ENCODE measurements at regions not wholly inside any gene's neighbourhood (a gene's known extent, or its start where the extent isn't known, plus 50 kb on each side); places are given as distances from the start of the nearest gene placed in this dataset.

GRCh38 chr15:70254311-70254869, 156.7 kb upstream of the TLE3 start:
- Histone ChIP-seq H3K36me3 (ENCODE audit: control insufficient read depth, low read length) (no peaks in the 10 kb centered on the region), H3K4me2 (ENCODE audit: low read length) (no peak overlapping the region), H3K4me1 (ENCODE audit: control insufficient read depth, low read length) (peaks cover 21% of the 10 kb centered on the region), H3K9me3 (ENCODE audit: control insufficient read depth, insufficient read depth, low read length) (no peaks in the 10 kb centered on the region), H3F3A (ENCODE audit: control insufficient read depth, insufficient read depth) (no peaks in the 10 kb centered on the region), H3K4me3 (ENCODE audit: low read length) (no peak overlapping the region), H3K9me2 (replicated peaks; ENCODE audit: control insufficient read depth, low read length) (no peaks in the 10 kb centered on the region), H3K27ac (ENCODE audit: low read depth, low read length) (no peak overlapping the region), H3K27me3 (ENCODE audit: control insufficient read depth, low read length) (no peaks in the 10 kb centered on the region), H3K79me2 (ENCODE audit: control insufficient read depth, low read length) (no peaks in the 10 kb centered on the region), H4K20me1 (ENCODE audit: control insufficient read depth, insufficient read depth, low read depth, low read length) (no peaks in the 10 kb centered on the region)
- TF ChIP-seq, protein P1, sequence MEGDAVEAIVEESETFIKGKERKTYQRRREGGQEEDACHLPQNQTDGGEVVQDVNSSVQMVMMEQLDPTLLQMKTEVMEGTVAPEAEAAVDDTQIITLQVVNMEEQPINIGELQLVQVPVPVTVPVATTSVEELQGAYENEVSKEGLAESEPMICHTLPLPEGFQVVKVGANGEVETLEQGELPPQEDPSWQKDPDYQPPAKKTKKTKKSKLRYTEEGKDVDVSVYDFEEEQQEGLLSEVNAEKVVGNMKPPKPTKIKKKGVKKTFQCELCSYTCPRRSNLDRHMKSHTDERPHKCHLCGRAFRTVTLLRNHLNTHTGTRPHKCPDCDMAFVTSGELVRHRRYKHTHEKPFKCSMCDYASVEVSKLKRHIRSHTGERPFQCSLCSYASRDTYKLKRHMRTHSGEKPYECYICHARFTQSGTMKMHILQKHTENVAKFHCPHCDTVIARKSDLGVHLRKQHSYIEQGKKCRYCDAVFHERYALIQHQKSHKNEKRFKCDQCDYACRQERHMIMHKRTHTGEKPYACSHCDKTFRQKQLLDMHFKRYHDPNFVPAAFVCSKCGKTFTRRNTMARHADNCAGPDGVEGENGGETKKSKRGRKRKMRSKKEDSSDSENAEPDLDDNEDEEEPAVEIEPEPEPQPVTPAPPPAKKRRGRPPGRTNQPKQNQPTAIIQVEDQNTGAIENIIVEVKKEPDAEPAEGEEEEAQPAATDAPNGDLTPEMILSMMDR (IDR thresholded peaks at IDR 0.05; ENCODE audit: low read depth, low read length, poor library complexity, severe bottlenecking): no peak
- no peak for TF ChIP-seq EZH2phosphoT487 (IDR thresholded peaks at IDR 0.05; ENCODE audit: borderline replicate concordance, low read length)

DNA sequence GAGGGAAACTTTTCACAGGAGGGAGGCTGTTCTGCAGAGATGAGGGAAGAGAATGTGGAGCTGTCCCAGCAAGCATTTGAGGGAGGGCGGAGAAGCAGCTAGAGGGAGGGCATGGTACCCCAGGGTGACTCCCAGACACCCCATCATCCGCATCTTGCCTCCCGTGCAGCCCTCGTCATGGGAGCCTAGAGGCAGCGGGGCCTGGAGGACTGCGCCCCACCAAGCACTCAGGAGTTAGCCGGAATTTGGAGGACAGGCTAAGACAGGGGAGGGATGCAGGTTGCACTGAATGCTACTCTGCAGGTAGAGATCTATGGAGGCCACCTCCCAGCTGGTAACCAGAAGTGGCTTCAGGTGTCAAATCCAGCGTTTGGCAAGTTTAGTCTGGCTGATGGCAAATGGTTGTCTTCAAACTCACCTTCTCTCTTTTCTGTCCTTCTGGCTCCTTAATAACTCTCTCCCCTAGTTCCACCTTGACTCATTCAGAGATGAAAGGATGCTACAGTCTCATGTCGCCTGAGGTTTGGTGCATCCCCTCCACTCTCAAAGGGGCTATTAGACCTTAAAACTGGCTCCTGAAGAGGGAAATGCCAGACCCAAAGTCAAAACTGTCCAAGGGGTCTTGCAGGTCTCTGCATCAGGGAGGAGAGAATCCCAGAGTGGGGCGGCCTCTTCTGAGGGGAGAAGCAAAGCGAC, 155.9 kb upstream of the TLE3 start:
- Histone ChIP-seq H3K9me3 (ENCODE audit: control insufficient read depth, insufficient read depth, low read length) (no peaks in the 10 kb centered on the region), H3K4me2 (ENCODE audit: low read length) (no peak overlapping the region), H3F3A (ENCODE audit: control insufficient read depth, insufficient read depth) (no peaks in the 10 kb centered on the region), H3K9me2 (replicated peaks; ENCODE audit: control insufficient read depth, low read length) (no peaks in the 10 kb centered on the region), H3K27me3 (ENCODE audit: control insufficient read depth, low read length) (no peaks in the 10 kb centered on the region), H3K4me3 (ENCODE audit: low read length) (no peak overlapping the region), H3K27ac (ENCODE audit: low read depth, low read length) (no peak overlapping the region), H3K36me3 (ENCODE audit: control insufficient read depth, low read length) (no peaks in the 10 kb centered on the region), H4K20me1 (ENCODE audit: control insufficient read depth, insufficient read depth, low read depth, low read length) (no peaks in the 10 kb centered on the region), H3K4me1 (ENCODE audit: control insufficient read depth, low read length) (peaks cover 15% of the 10 kb centered on the region), H3K79me2 (ENCODE audit: control insufficient read depth, low read length) (no peaks in the 10 kb centered on the region)
- TF ChIP-seq, protein P1 (IDR thresholded peaks at IDR 0.05; ENCODE audit: low read depth, low read length, poor library complexity, severe bottlenecking): no peak
- TF ChIP-seq EZH2phosphoT487 (IDR thresholded peaks at IDR 0.05; ENCODE audit: borderline replicate concordance, low read length): no peak

- Histone ChIP-seq H3K4me3 (ENCODE audit: low read length) (no peak overlapping the region), H3K79me2 (ENCODE audit: control insufficient read depth, low read length) (no peaks in the 10 kb centered on the region), H3K9me2 (replicated peaks; ENCODE audit: control insufficient read depth, low read length) (no peaks in the 10 kb centered on the region), H3K4me1 (ENCODE audit: control insufficient read depth, low read length) (peaks cover 15% of the 10 kb centered on the region), H3K4me2 (ENCODE audit: low read length) (no peak overlapping the region), H3K27ac (ENCODE audit: low read depth, low read length) (no peak overlapping the region), H4K20me1 (ENCODE audit: control insufficient read depth, insufficient read depth, low read depth, low read length) (no peaks in the 10 kb centered on the region), H3F3A (ENCODE audit: control insufficient read depth, insufficient read depth) (no peaks in the 10 kb centered on the region), H3K36me3 (ENCODE audit: control insufficient read depth, low read length) (no peaks in the 10 kb centered on the region), H3K27me3 (ENCODE audit: control insufficient read depth, low read length) (no peaks in the 10 kb centered on the region), H3K9me3 (ENCODE audit: control insufficient read depth, insufficient read depth, low read length) (no peaks in the 10 kb centered on the region)
- no peak for TF ChIP-seq EZH2phosphoT487 (IDR thresholded peaks at IDR 0.05; ENCODE audit: borderline replicate concordance, low read length)
- TF ChIP-seq, protein P1 (IDR thresholded peaks at IDR 0.05; ENCODE audit: low read depth, low read length, poor library complexity, severe bottlenecking): no peak
These were observed 155.2 kb upstream of the TLE3 start for GRCh38 chr15:70252951-70253320.
